NCI-H345 (cell line): ENCODE measurements at regions not wholly inside any gene's neighbourhood (a gene's known extent, or its start where the extent isn't known, plus 50 kb on each side); places are given as distances from the start of the nearest gene placed in this dataset.

Experiments used
- DNase-seq: peaks from one replicate; lab custom pipeline; 2025; lab: John Stamatoyannopoulos, UW

- DNase-seq = no peak
These were observed 144.4 kb upstream of the ARGLU1 start for GRCh38 chr13:106712381-106712780.

GRCh38 chr13:106710266-106710665 lies 142.3 kb upstream of the ARGLU1 start:
- no peak for DNase-seq

GRCh38 chr13:106709522-106709921 lies 141.6 kb upstream of the ARGLU1 start:
- no peak for DNase-seq

GRCh38 chr13:106702505-106702904 lies 134.6 kb upstream of the ARGLU1 start:
- no peak for DNase-seq

GRCh38 chr13:106701771-106702341 lies 133.9 kb upstream of the ARGLU1 start:
- no peak for DNase-seq

GRCh38 chr13:106700439-106700838 lies 132.5 kb upstream of the ARGLU1 start:
- DNase-seq = no peak

GRCh38 chr13:106700007-106700406 lies 132.1 kb upstream of the ARGLU1 start:
- DNase-seq = no peak

GRCh38 chr13:106699311-106699710 lies 131.4 kb upstream of the ARGLU1 start:
- DNase-seq = no peak

GRCh38 chr13:106696719-106697118 lies 128.8 kb upstream of the ARGLU1 start:
- DNase-seq = no peak

- DNase-seq = no peak
These were observed 128.2 kb upstream of the ARGLU1 start for GRCh38 chr13:106696140-106696539.

GRCh38 chr13:106695139-106695538 lies 127.2 kb upstream of the ARGLU1 start:
- DNase-seq = no peak

GRCh38 chr13:106691861-106692260 lies 123.9 kb upstream of the ARGLU1 start:
- no peak for DNase-seq

- peak; percentile 1 for DNase-seq
These were observed 123.4 kb upstream of the ARGLU1 start for GRCh38 chr13:106691341-106691740.

GRCh38 chr13:106690779-106691178 lies 122.8 kb upstream of the ARGLU1 start:
- no peak for DNase-seq

- DNase-seq = no peak
These were observed 122.0 kb upstream of the ARGLU1 start for GRCh38 chr13:106689906-106690305.

- no peak for DNase-seq
These were observed 121.0 kb upstream of the ARGLU1 start for GRCh38 chr13:106688940-106689339.

- no peak for DNase-seq
These were observed 118.2 kb upstream of the ARGLU1 start for GRCh38 chr13:106686163-106686562.

- DNase-seq = no peak
These were observed 117.2 kb upstream of the ARGLU1 start for GRCh38 chr13:106685143-106685542.

- DNase-seq = no peak
These were observed 116.0 kb upstream of the ARGLU1 start for GRCh38 chr13:106683918-106684317.

- DNase-seq = no peak
These were observed 115.2 kb upstream of the ARGLU1 start for GRCh38 chr13:106683179-106683578.

GRCh38 chr13:106681997-106682396 lies 114.1 kb upstream of the ARGLU1 start:
- DNase-seq = peak; percentile 1

GRCh38 chr13:106681536-106681935 lies 113.6 kb upstream of the ARGLU1 start:
- no peak for DNase-seq

- peak; percentile 46 for DNase-seq
These were observed 113.0 kb upstream of the ARGLU1 start for GRCh38 chr13:106680796-106681472.
